ENCODE measurements at regions not wholly inside any gene's neighbourhood (a gene's known extent, or its start where the extent isn't known, plus 50 kb on each side); places are given as distances from the start of the nearest gene placed in this dataset.

GRCh38 chr6:113299531-113299930, 557.6 kb upstream of the MARCKS start:
- DNase-seq (ENCODE audit: low read depth) = no peak
- TF ChIP-seq CTCF (conservative IDR thresholded peaks at IDR 0.05; ENCODE audit: low read depth, low read length) = no peak
- H3K4me3 ChIP-seq (ENCODE audit: low read depth, low read length) = no peak overlapping the region

GRCh38 chr6:113301651-113302050, 555.5 kb upstream of the MARCKS start:
- no peak overlapping the region for H3K4me3 ChIP-seq (ENCODE audit: low read depth, low read length)
- TF ChIP-seq CTCF (conservative IDR thresholded peaks at IDR 0.05; ENCODE audit: low read depth, low read length) = no peak
- no peak for DNase-seq (ENCODE audit: low read depth)

GRCh38 chr6:113304116-113304515, 553.0 kb upstream of the MARCKS start:
- no peak overlapping the region for H3K4me3 ChIP-seq (ENCODE audit: low read depth, low read length)
- no peak for DNase-seq (ENCODE audit: low read depth)
- TF ChIP-seq CTCF (conservative IDR thresholded peaks at IDR 0.05; ENCODE audit: low read depth, low read length) = no peak

GRCh38 chr6:113306552-113307145, 550.5 kb upstream of the MARCKS start:
- H3K4me3 ChIP-seq (ENCODE audit: low read depth, low read length) = no peak overlapping the region
- peak; percentile 7 for DNase-seq (ENCODE audit: low read depth)
- TF ChIP-seq CTCF (conservative IDR thresholded peaks at IDR 0.05; ENCODE audit: low read depth, low read length) = peak; percentile 66

GRCh38 chr6:113308266-113308665, 548.9 kb upstream of the MARCKS start:
- DNase-seq (ENCODE audit: low read depth) = no peak

GRCh38 chr6:113313841-113314240, 543.3 kb upstream of the MARCKS start:
- no peak for TF ChIP-seq CTCF (conservative IDR thresholded peaks at IDR 0.05; ENCODE audit: low read depth, low read length)

More at GRCh38 chr6:113308266-113308665, 548.9 kb upstream of the MARCKS start:
- no peak for TF ChIP-seq CTCF (conservative IDR thresholded peaks at IDR 0.05; ENCODE audit: low read depth, low read length)
- no peak overlapping the region for H3K4me3 ChIP-seq (ENCODE audit: low read depth, low read length)

GRCh38 chr6:113315165-113315564, 542.0 kb upstream of the MARCKS start:
- DNase-seq (ENCODE audit: low read depth) = no peak
- TF ChIP-seq CTCF (conservative IDR thresholded peaks at IDR 0.05; ENCODE audit: low read depth, low read length) = no peak
- no peak overlapping the region for H3K4me3 ChIP-seq (ENCODE audit: low read depth, low read length)

More at GRCh38 chr6:113313841-113314240, 543.3 kb upstream of the MARCKS start:
- DNase-seq (ENCODE audit: low read depth) = no peak
- no peak overlapping the region for H3K4me3 ChIP-seq (ENCODE audit: low read depth, low read length)
